Trophoblast cell (in vitro differentiated cells and primary cell): ENCODE measurements at regions not wholly inside any gene's neighbourhood (a gene's known extent, or its start where the extent isn't known, plus 50 kb on each side); places are given as distances from the start of the nearest gene placed in this dataset.

Source experiments
- DNase-seq, 2 donors: peaks; one replicate each; pipeline ENCODE4 v3.0.0-alpha.2; 2016
- H2AFZ ChIP-seq: 2 replicates; pipeline ENCODE4 v1.6.1; 2013; ENCODE audit warnings: low read length, moderate library complexity, mild to moderate bottlenecking; ENCODE audit not compliant: insufficient read depth, poor library complexity
- H2AK5ac ChIP-seq: 2 replicates; pipeline ENCODE4 v1.6.1; 2013; ENCODE audit warnings: mild to moderate bottlenecking, low read length
- H2BK120ac ChIP-seq: 2 replicates; pipeline ENCODE4 v1.6.1; 2013; ENCODE audit warnings: low read length, mild to moderate bottlenecking, moderate library complexity; ENCODE audit not compliant: insufficient read depth, poor library complexity
- H2BK12ac ChIP-seq: 2 replicates; pipeline ENCODE4 v1.6.1; 2013; ENCODE audit warnings: mild to moderate bottlenecking, low read length, moderate library complexity
- H2BK5ac ChIP-seq: 2 replicates; pipeline ENCODE4 v1.6.1; 2013; ENCODE audit warnings: low read length, low read depth, moderate library complexity, mild to moderate bottlenecking; ENCODE audit not compliant: poor library complexity
- H3K14ac ChIP-seq: 2 replicates; pipeline ENCODE4 v1.6.1; 2013; ENCODE audit warnings: mild to moderate bottlenecking, low read length
- H3K18ac ChIP-seq: 2 replicates; pipeline ENCODE4 v1.6.1; 2013; ENCODE audit warnings: mild to moderate bottlenecking, low read length
- H3K23ac ChIP-seq: 2 replicates; pipeline ENCODE4 v1.6.1; 2013; ENCODE audit warnings: low read length
- H3K27ac ChIP-seq: 2 replicates; pipeline ENCODE4 v1.5.1; 2013; ENCODE audit warnings: low read depth, mild to moderate bottlenecking, inconsistent platforms, low read length, moderate library complexity
- H3K27me3 ChIP-seq: 2 replicates; pipeline ENCODE4 v1.6.1; 2013; ENCODE audit warnings: inconsistent platforms, mild to moderate bottlenecking, low read length, moderate library complexity; ENCODE audit not compliant: insufficient read depth
- H3K36me3 ChIP-seq, 2 experiments: 1 replicate in 1 of 2; 2 replicates in 1 of 2; pipeline ENCODE4 v1.6.1; 2013; ENCODE audit warnings: low read length in 2 of 2, mild to moderate bottlenecking in 2 of 2, moderate library complexity in 1 of 2; ENCODE audit not compliant: insufficient read depth in 2 of 2, control insufficient read depth in 1 of 2
- H3K4ac ChIP-seq: 2 replicates; pipeline ENCODE4 v1.6.1; 2013; ENCODE audit warnings: low read depth, mild to moderate bottlenecking, low read length, moderate library complexity
- H3K4me1 ChIP-seq, 2 experiments: 1 replicate in 1 of 2; 2 replicates in 1 of 2; pipeline ENCODE4 v1.6.1; 2013; ENCODE audit warnings: low read length in 2 of 2, mild to moderate bottlenecking in 2 of 2, moderate library complexity in 1 of 2; ENCODE audit not compliant: insufficient read depth in 2 of 2, control insufficient read depth in 1 of 2
- H3K4me2 ChIP-seq: 2 replicates; pipeline ENCODE4 v1.6.1; 2013; ENCODE audit warnings: inconsistent platforms, mild to moderate bottlenecking, low read length, moderate library complexity
- H3K4me3 ChIP-seq: 2 replicates; pipeline ENCODE4 v1.5.1; 2013; ENCODE audit warnings: mild to moderate bottlenecking, low read depth, low read length, inconsistent platforms
- H3K79me1 ChIP-seq: one replicate; pipeline ENCODE4 v1.6.1; 2013; ENCODE audit warnings: low read length
- H3K79me2 ChIP-seq: 2 replicates; pipeline ENCODE4 v1.6.1; 2013; ENCODE audit warnings: low read length, mild to moderate bottlenecking; ENCODE audit not compliant: control insufficient read depth, insufficient read depth, poor library complexity
- H3K9ac ChIP-seq: 2 replicates; pipeline ENCODE4 v1.6.1; 2013; ENCODE audit warnings: mild to moderate bottlenecking, low read length
- H3K9me3 ChIP-seq: 2 replicates; pipeline ENCODE4 v1.6.1; 2013; ENCODE audit warnings: low read depth, mild to moderate bottlenecking, control low read depth, inconsistent platforms, low read length; ENCODE audit not compliant: insufficient read depth
- H4K12ac ChIP-seq: 2 replicates; pipeline ENCODE4 v1.6.1; 2013; ENCODE audit warnings: low read depth, mild to moderate bottlenecking, low read length, moderate library complexity
- H4K8ac ChIP-seq: 2 replicates; pipeline ENCODE4 v1.6.1; 2013; ENCODE audit warnings: low read depth, mild to moderate bottlenecking, low read length, moderate library complexity
- H4K91ac ChIP-seq: one replicate; pipeline ENCODE4 v1.6.1; 2013; ENCODE audit warnings: low read depth, mild to moderate bottlenecking, low read length, moderate library complexity
- WGBS: extraction: QIAGEN DNeasy Blood & Tissue Kit; methylation state at CpG from one replicate; pipeline ENCODE4 v1.1.7; 2013; ENCODE audit warnings: missing lambda C conversion rate; ENCODE audit not compliant: insufficient read length, insufficient coverage; ENCODE audit errors: extremely low coverage; 5-methylcytosine and 5-hydroxymethylcytosine counted together

DNA sequence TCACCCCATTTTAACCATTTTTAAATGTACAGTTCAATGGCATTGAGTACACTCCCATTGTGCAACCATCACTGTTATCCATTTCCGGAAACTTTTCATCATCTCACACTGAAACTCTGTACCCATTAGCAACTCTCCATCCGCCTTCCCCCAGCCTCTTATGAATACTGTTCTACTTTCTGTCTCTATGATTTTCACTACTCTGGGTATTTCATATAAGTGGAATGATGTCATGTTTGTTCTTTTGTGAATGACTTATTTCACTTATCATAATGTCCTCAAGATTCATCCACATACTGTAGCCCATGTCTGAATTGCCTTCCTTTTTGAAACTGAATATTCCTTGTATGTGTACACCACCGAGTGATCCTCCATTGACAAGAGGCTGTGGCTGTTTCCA is 92.9 kb upstream of the TOX2 start:
- no peak overlapping the region for H2BK12ac ChIP-seq
- no peak for DNase-seq
- no peak overlapping the region for H3K4ac ChIP-seq
- H4K91ac ChIP-seq: no peak overlapping the region
- no peaks in the 10 kb centered on the region for H3K27me3 ChIP-seq
- H3K4me2 ChIP-seq: no peak overlapping the region
- no peak overlapping the region for H3K14ac ChIP-seq
- H4K12ac ChIP-seq: no peak overlapping the region
- no peak overlapping the region for H2BK120ac ChIP-seq
- H3K4me3 ChIP-seq: no peak overlapping the region
- H3K79me2 ChIP-seq: no peaks in the 10 kb centered on the region
- no peak overlapping the region for H3K23ac ChIP-seq
- no peaks in the 10 kb centered on the region for H3K36me3 ChIP-seq
- H3K4me1 ChIP-seq: no peaks in the 10 kb centered on the region
- WGBS: no CpG with 5 or more reads among the region's 3 CpGs
- H2AFZ ChIP-seq: no peak overlapping the region
- H2AK5ac ChIP-seq: no peak overlapping the region
- H2BK5ac ChIP-seq: no peak overlapping the region
- H4K8ac ChIP-seq: no peak overlapping the region
- no peak overlapping the region for H3K18ac ChIP-seq
- H3K79me1 ChIP-seq: no peaks in the 10 kb centered on the region
- no peak overlapping the region for H3K9ac ChIP-seq
- no peak overlapping the region for H3K27ac ChIP-seq
- H3K9me3 ChIP-seq: no peaks in the 10 kb centered on the region

- H2BK5ac ChIP-seq: no peak overlapping the region
- no peaks in the 10 kb centered on the region for H3K9me3 ChIP-seq
- H4K8ac ChIP-seq: no peak overlapping the region
- no peak overlapping the region for H3K27ac ChIP-seq
- H3K36me3 ChIP-seq: no peaks in the 10 kb centered on the region
- no peaks in the 10 kb centered on the region for H3K79me1 ChIP-seq
- no peaks in the 10 kb centered on the region for H3K4me1 ChIP-seq
- no peak overlapping the region for H2AFZ ChIP-seq
- H2BK120ac ChIP-seq: no peak overlapping the region
- no peak overlapping the region for H2BK12ac ChIP-seq
- H3K14ac ChIP-seq: no peak overlapping the region
- WGBS: no CpG with 5 or more reads among the region's 7 CpGs
- no peak overlapping the region for H3K9ac ChIP-seq
- H4K12ac ChIP-seq: no peak overlapping the region
- H3K27me3 ChIP-seq: no peaks in the 10 kb centered on the region
- no peak overlapping the region for H3K23ac ChIP-seq
- no peak overlapping the region for H3K4me3 ChIP-seq
- H3K4me2 ChIP-seq: no peak overlapping the region
- no peak overlapping the region for H3K18ac ChIP-seq
- H2AK5ac ChIP-seq: no peak overlapping the region
- DNase-seq: no peak
- H3K4ac ChIP-seq: no peak overlapping the region
- H3K79me2 ChIP-seq: no peaks in the 10 kb centered on the region
- no peak overlapping the region for H4K91ac ChIP-seq
These were observed 93.8 kb upstream of the TOX2 start for GRCh38 chr20:43820731-43821330.

- no peak overlapping the region for H2AK5ac ChIP-seq
- H3K9ac ChIP-seq: no peak overlapping the region
- H3K4me3 ChIP-seq: no peak overlapping the region
- H3K79me1 ChIP-seq: no peaks in the 10 kb centered on the region
- H3K4me2 ChIP-seq: no peak overlapping the region
- no peak for DNase-seq
- H3K9me3 ChIP-seq: peaks cover 2% of the 10 kb centered on the region
- no peak overlapping the region for H3K14ac ChIP-seq
- no peak overlapping the region for H2BK120ac ChIP-seq
- no peak overlapping the region for H3K4ac ChIP-seq
- no peak overlapping the region for H2AFZ ChIP-seq
- no peaks in the 10 kb centered on the region for H3K27me3 ChIP-seq
- no peak overlapping the region for H4K12ac ChIP-seq
- no peak overlapping the region for H3K27ac ChIP-seq
- no peak overlapping the region for H2BK5ac ChIP-seq
- H3K18ac ChIP-seq: no peak overlapping the region
- H4K91ac ChIP-seq: no peak overlapping the region
- no peak overlapping the region for H2BK12ac ChIP-seq
- H3K79me2 ChIP-seq: no peaks in the 10 kb centered on the region
- H3K4me1 ChIP-seq: no peaks in the 10 kb centered on the region
- no peak overlapping the region for H3K23ac ChIP-seq
- no peaks in the 10 kb centered on the region for H3K36me3 ChIP-seq
- no peak overlapping the region for H4K8ac ChIP-seq
These were observed 85.4 kb upstream of the GTSF1L start for GRCh38 chr20:43812216-43812615.

DNA sequence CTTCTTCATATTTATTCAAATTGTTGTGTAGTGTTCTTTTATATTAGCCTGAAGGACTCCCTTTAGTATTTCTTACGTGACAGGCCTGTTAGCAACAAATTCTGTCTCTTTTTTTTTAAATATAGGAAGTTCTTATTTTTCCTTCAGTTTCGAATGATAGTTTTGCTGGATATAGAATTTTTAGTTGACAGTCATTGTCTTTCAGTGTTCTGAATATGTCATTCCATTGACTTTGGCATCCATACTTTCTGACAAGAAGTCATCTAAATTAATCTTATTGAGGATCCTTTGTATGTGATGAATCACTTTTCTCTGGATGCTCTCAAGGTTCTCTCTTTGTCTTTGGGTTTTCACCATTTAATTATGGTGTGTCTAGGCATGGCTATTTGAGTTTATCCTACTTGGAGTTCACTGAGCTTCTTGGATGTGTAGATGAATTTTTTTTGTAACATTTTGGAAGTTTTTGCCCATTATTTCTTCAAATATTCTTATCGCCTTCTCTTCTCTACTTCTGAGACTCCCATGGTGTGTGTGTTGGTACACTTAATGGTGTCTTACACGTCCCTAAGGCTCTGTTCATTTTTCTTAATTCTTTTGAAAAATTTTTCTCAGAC is 82.5 kb upstream of the GTSF1L start:
- H3K36me3 ChIP-seq: no peaks in the 10 kb centered on the region
- no peak overlapping the region for H3K23ac ChIP-seq
- no peak overlapping the region for H2BK12ac ChIP-seq
- no peak overlapping the region for H2AFZ ChIP-seq
- H2BK5ac ChIP-seq: no peak overlapping the region
- no peak overlapping the region for H2AK5ac ChIP-seq
- H4K12ac ChIP-seq: no peak overlapping the region
- no peak overlapping the region for H3K4me3 ChIP-seq
- WGBS: no CpG with 5 or more reads among the region's 4 CpGs
- H3K9me3 ChIP-seq: peaks cover 2% of the 10 kb centered on the region
- no peak overlapping the region for H2BK120ac ChIP-seq
- no peak overlapping the region for H4K91ac ChIP-seq
- no peak overlapping the region for H4K8ac ChIP-seq
- no peak overlapping the region for H3K14ac ChIP-seq
- H3K27ac ChIP-seq: no peak overlapping the region
- H3K9ac ChIP-seq: no peak overlapping the region
- H3K4ac ChIP-seq: no peak overlapping the region
- no peaks in the 10 kb centered on the region for H3K79me2 ChIP-seq
- H3K79me1 ChIP-seq: no peaks in the 10 kb centered on the region
- no peaks in the 10 kb centered on the region for H3K27me3 ChIP-seq
- no peak overlapping the region for H3K18ac ChIP-seq
- no peak for DNase-seq
- H3K4me1 ChIP-seq: no peaks in the 10 kb centered on the region
- H3K4me2 ChIP-seq: no peak overlapping the region
